ENCODE measurements at regions not wholly inside any gene's neighbourhood (a gene's known extent, or its start where the extent isn't known, plus 50 kb on each side); places are given as distances from the start of the nearest gene placed in this dataset.

GRCh38 chr10:28219251-28219650 is 83.6 kb downstream of the MPP7 start:
- TF ChIP-seq EZH2 (IDR thresholded peaks at IDR 0.05; ENCODE audit: borderline replicate concordance, low read depth, low read length, severe bottlenecking) (no peak), CTCF (IDR thresholded peaks at IDR 0.05; ENCODE audit: extremely low read depth in 1 of 2, insufficient read depth in 1 of 2, low read depth in 1 of 2, low read length in 2 of 2) (no peak), JUN (IDR thresholded peaks at IDR 0.05; ENCODE audit: borderline replicate concordance, insufficient read depth, insufficient read length, low read depth) (no peak), GATA2 (IDR thresholded peaks at IDR 0.05; ENCODE audit: insufficient read depth, insufficient read length, low read depth, low read length) (no peak)

All from endothelial cell of umbilical vein (primary cell).